RWPE1 (cell line): ENCODE measurements at regions not wholly inside any gene's neighbourhood (a gene's known extent, or its start where the extent isn't known, plus 50 kb on each side); places are given as distances from the start of the nearest gene placed in this dataset.
"Not testable (repeated sequence)": the region's sequence is repeated elsewhere in the genome, so short reads cannot be mapped to it uniquely, and the experiment has no call there.

Experiments
- CTCF ChIA-PET: fragments of 350-600 bp; sonication (Branson Sonifier 250); formaldehyde crosslinking; extraction: SDS; loops from one replicate; lab custom pipeline; 2021; lab: Yijun Ruan, JAX
- POLR2A ChIA-PET: fragments of 400-600 bp; formaldehyde crosslinking; extraction: SDS; loops from one replicate; lab custom pipeline; 2020; ENCODE audit warnings: antibody characterized with exemption; ENCODE audit not compliant: low non-redundant PET; lab: Yijun Ruan, JAX
- DNase-seq: peaks from one replicate; pipeline ENCODE4 v3.0.0; 2012; ENCODE audit warnings: low spot score
- H3K27ac ChIP-seq: fragments of 450-650 bp; 2 replicates; pipeline ENCODE4 v1.5.1; 2017
- CTCF ChIP-seq: fragments of 450-650 bp; conservative IDR thresholded peaks from 2 replicates; pipeline ENCODE4 v1.5.1; 2017; ENCODE audit warnings: low read depth, mild to moderate bottlenecking

- POLR2A ChIA-PET, result no interaction called here
- TF ChIP-seq CTCF, result no peak
- H3K27ac ChIP-seq, result no peak overlapping the region
- CTCF ChIA-PET, result no interaction called here
- DNase-seq, result no peak
Observed at GRCh38 chr2:67156796-67157195, 240.3 kb upstream of the ETAA1 start.

GRCh38 chr2:67158718-67159117 lies 238.4 kb upstream of the ETAA1 start:
- POLR2A ChIA-PET, result no interaction called here

GRCh38 chr2:67159929-67160328 lies 237.2 kb upstream of the ETAA1 start:
- H3K27ac ChIP-seq, result no peak overlapping the region
- CTCF ChIA-PET, result no interaction called here
- DNase-seq, result no peak
- TF ChIP-seq CTCF, result no peak
- POLR2A ChIA-PET, result no interaction called here

More at GRCh38 chr2:67158718-67159117, 238.4 kb upstream of the ETAA1 start:
- no peak overlapping the region for H3K27ac ChIP-seq
- DNase-seq, result no peak
- CTCF ChIA-PET, result no interaction called here
- TF ChIP-seq CTCF, result no peak

GRCh38 chr2:67164771-67165522 lies 232.2 kb upstream of the ETAA1 start:
- DNase-seq, result no peak
- POLR2A ChIA-PET, result no interaction called here
- no peak for TF ChIP-seq CTCF
- no peak overlapping the region for H3K27ac ChIP-seq
- CTCF ChIA-PET, result interaction anchor here (0.6 to 1.3 kb wide), 2 partner anchors 16 to 72 kb away, joined by 3 to 5 read pairs; no protein-coding TSS in a partner anchor

- ChIA-PET CTCF (interaction anchor here (1.3 kb wide), 1 partner anchor 16 kb away, joined by 3 read pairs; no protein-coding TSS in a partner anchor), POLR2A (no interaction called here)
- TF ChIP-seq CTCF, result no peak
Observed at GRCh38 chr2:67165523-67165990, 231.6 kb upstream of the ETAA1 start.

GRCh38 chr2:67166511-67166910 lies 230.6 kb upstream of the ETAA1 start:
- H3K27ac ChIP-seq, POLR2A ChIA-PET, DNase-seq, CTCF ChIA-PET: not testable (repeated sequence)

More at GRCh38 chr2:67165523-67165990, 231.6 kb upstream of the ETAA1 start:
- no peak overlapping the region for H3K27ac ChIP-seq
- DNase-seq, result no peak
